Endodermal cell (in vitro differentiated cells): ENCODE measurements at regions not wholly inside any gene's neighbourhood (a gene's known extent, or its start where the extent isn't known, plus 50 kb on each side); places are given as distances from the start of the nearest gene placed in this dataset.
A peak's percentile ranks its signal among the peaks of the same experiment; 100 is the strongest.

ENCODE experiments used
- DNase-seq: peaks from one replicate; pipeline ENCODE4 v3.0.0-alpha.2; 2017
- H3K27ac ChIP-seq: 2 replicates; pipeline ENCODE4 v1.5.1; 2013; ENCODE audit warnings: mild to moderate bottlenecking, low read depth, low read length, moderate library complexity
- H3K27me3 ChIP-seq: 2 replicates; pipeline ENCODE4 v1.6.1; 2013; ENCODE audit warnings: mild to moderate bottlenecking, low read length, moderate library complexity; ENCODE audit not compliant: insufficient read depth, control insufficient read depth, poor library complexity, severe bottlenecking
- H3K36me3 ChIP-seq: 2 replicates; pipeline ENCODE4 v1.7.0; 2013; ENCODE audit warnings: mild to moderate bottlenecking, low read length, moderate library complexity; ENCODE audit not compliant: control insufficient read depth, insufficient read depth
- H3K4me1 ChIP-seq: one replicate; pipeline ENCODE4 v1.7.0; 2013; ENCODE audit warnings: low read length; ENCODE audit not compliant: control insufficient read depth, insufficient read depth
- H3K4me3 ChIP-seq: 2 replicates; pipeline ENCODE4 v1.5.1; 2013; ENCODE audit warnings: mild to moderate bottlenecking, low read length, moderate library complexity
- H3K9ac ChIP-seq: 2 replicates; pipeline ENCODE4 v1.6.1; 2013; ENCODE audit warnings: mild to moderate bottlenecking, low read length, moderate library complexity; ENCODE audit not compliant: poor library complexity, severe bottlenecking; ENCODE audit errors: extremely low read depth
- H3K9me3 ChIP-seq: 2 replicates; pipeline ENCODE4 v1.6.1; 2013; ENCODE audit warnings: mild to moderate bottlenecking, low read length, moderate library complexity; ENCODE audit not compliant: control insufficient read depth
- H3K27ac Mint-ChIP-seq: 2 replicates; pipeline ENCODE4 v1.8.0; 2020; ENCODE audit warnings: mixed read lengths
- H3K27me3 Mint-ChIP-seq: 2 replicates; pipeline ENCODE4 v1.8.0; 2021; ENCODE audit warnings: mild to moderate bottlenecking, mixed read lengths; ENCODE audit not compliant: insufficient read depth
- H3K36me3 Mint-ChIP-seq: 2 replicates; pipeline ENCODE4 v1.8.0; 2020; ENCODE audit warnings: low read depth, mixed read lengths
- H3K4me1 Mint-ChIP-seq: 2 replicates; pipeline ENCODE4 v1.8.0; 2020; ENCODE audit warnings: mixed read lengths
- H3K4me3 Mint-ChIP-seq: 2 replicates; pipeline ENCODE4 v1.8.0; 2020; ENCODE audit warnings: mild to moderate bottlenecking, moderate library complexity, mixed read lengths
- H3K9me3 Mint-ChIP-seq: 2 replicates; pipeline ENCODE4 v1.8.0; 2020; ENCODE audit warnings: mild to moderate bottlenecking, mixed read lengths
- CTCF ChIP-seq: fragments of 200-600 bp; sonication (generic); conservative IDR thresholded peaks from 2 replicates; pipeline ENCODE4 v1.5.0; 2021; ENCODE audit warnings: antibody characterized with exemption, mild to moderate bottlenecking
- WGBS, 2 experiments: methylation state at CpG; one replicate each; pipeline versions ENCODE4 v1.1.5 to v1.1.7; 2013; ENCODE audit warnings: missing lambda C conversion rate in 2 of 2, mixed read lengths in 1 of 2; ENCODE audit not compliant: insufficient coverage in 1 of 2, insufficient read length in 1 of 2; 5-methylcytosine and 5-hydroxymethylcytosine counted together

GRCh38 chr12:87689196-87689595 lies 340.0 kb downstream of the C12orf50 start:
- Histone ChIP-seq H3K36me3 (no peaks in the 10 kb centered on the region), H3K4me3 (no peak overlapping the region), H3K4me1 (no peaks in the 10 kb centered on the region), H3K9ac (no peak overlapping the region), H3K27me3 (peaks cover 7% of the 10 kb centered on the region), H3K9me3 (peaks cover 6% of the 10 kb centered on the region), H3K27ac (no peak overlapping the region)
- Mint-ChIP-seq H3K4me1 (peaks cover 4% of the 10 kb centered on the region), H3K4me3 (no peak overlapping the region), H3K27me3 (no peaks in the 10 kb centered on the region), H3K27ac (no peak overlapping the region), H3K36me3 (no peaks in the 10 kb centered on the region), H3K9me3 (peaks cover 3% of the 10 kb centered on the region)
- 92 to 93% methylated on average over 2 of the region's 2 CpGs for WGBS, 2 experiments
- TF ChIP-seq CTCF: no peak
- no peak for DNase-seq

GRCh38 chr12:87687362-87687761 lies 341.8 kb downstream of the C12orf50 start:
- H3K9me3 Mint-ChIP-seq: peaks cover 3% of the 10 kb centered on the region
- Histone ChIP-seq H3K27ac (no peak overlapping the region), H3K4me1 (no peaks in the 10 kb centered on the region), H3K36me3 (no peaks in the 10 kb centered on the region), H3K4me3 (no peak overlapping the region), H3K9me3 (no peaks in the 10 kb centered on the region), H3K9ac (no peak overlapping the region), H3K27me3 (no peaks in the 10 kb centered on the region)
- WGBS, 2 experiments: 70 to 73% methylated on average over 3 to 6 of the region's 6 CpGs
- peak overlapping the region; percentile 44 for H3K27ac Mint-ChIP-seq
- H3K4me1 Mint-ChIP-seq: no peaks in the 10 kb centered on the region
- DNase-seq: peak; percentile 69
- H3K4me3 Mint-ChIP-seq: no peak overlapping the region
- H3K36me3 Mint-ChIP-seq: no peaks in the 10 kb centered on the region
- no peak for TF ChIP-seq CTCF
- no peaks in the 10 kb centered on the region for H3K27me3 Mint-ChIP-seq

GRCh38 chr12:87685696-87686095 lies 343.5 kb downstream of the C12orf50 start:
- Mint-ChIP-seq H3K36me3 (no peaks in the 10 kb centered on the region), H3K27ac (no peak overlapping the region), H3K9me3 (peaks cover 3% of the 10 kb centered on the region), H3K4me3 (no peak overlapping the region), H3K4me1 (no peaks in the 10 kb centered on the region), H3K27me3 (no peaks in the 10 kb centered on the region)
- Histone ChIP-seq H3K9me3 (no peaks in the 10 kb centered on the region), H3K4me1 (no peaks in the 10 kb centered on the region), H3K27ac (no peak overlapping the region), H3K27me3 (no peaks in the 10 kb centered on the region), H3K4me3 (no peak overlapping the region), H3K36me3 (no peaks in the 10 kb centered on the region), H3K9ac (no peak overlapping the region)
- DNase-seq: no peak
- TF ChIP-seq CTCF: no peak
